ENCODE measurements at regions not wholly inside any gene's neighbourhood (a gene's known extent, or its start where the extent isn't known, plus 50 kb on each side); places are given as distances from the start of the nearest gene placed in this dataset.

DNA sequence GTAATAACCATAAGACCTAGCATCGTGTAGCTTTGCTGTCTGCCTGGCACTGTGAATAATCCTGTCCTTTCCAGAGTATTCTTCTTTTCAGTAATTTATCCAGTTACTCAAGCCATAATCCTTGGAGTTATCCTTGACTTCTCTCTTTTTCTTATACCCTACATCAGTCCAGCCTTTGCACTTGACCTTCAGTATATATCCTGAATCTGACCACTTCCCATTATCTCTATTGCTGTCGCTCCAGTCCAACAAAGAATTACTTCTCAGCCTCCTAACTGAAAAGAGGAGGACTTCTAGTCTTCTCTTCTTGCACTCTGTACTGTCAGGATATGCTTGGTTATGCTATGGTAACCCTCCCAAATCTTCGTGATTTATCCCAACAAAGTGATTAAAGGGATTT is 393.8 kb downstream of the SHQ1 start:
- TF ChIP-seq, protein P1, sequence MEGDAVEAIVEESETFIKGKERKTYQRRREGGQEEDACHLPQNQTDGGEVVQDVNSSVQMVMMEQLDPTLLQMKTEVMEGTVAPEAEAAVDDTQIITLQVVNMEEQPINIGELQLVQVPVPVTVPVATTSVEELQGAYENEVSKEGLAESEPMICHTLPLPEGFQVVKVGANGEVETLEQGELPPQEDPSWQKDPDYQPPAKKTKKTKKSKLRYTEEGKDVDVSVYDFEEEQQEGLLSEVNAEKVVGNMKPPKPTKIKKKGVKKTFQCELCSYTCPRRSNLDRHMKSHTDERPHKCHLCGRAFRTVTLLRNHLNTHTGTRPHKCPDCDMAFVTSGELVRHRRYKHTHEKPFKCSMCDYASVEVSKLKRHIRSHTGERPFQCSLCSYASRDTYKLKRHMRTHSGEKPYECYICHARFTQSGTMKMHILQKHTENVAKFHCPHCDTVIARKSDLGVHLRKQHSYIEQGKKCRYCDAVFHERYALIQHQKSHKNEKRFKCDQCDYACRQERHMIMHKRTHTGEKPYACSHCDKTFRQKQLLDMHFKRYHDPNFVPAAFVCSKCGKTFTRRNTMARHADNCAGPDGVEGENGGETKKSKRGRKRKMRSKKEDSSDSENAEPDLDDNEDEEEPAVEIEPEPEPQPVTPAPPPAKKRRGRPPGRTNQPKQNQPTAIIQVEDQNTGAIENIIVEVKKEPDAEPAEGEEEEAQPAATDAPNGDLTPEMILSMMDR (IDR thresholded peaks at IDR 0.05), result no peak
- no peak for TF ChIP-seq POLR2AphosphoS5 (IDR thresholded peaks at IDR 0.05; ENCODE audit: insufficient read depth in 1 of 2, low read depth in 1 of 2)

All from vagina (tissue), 2 donors.